K562 (cell line): ENCODE measurements at regions not wholly inside any gene's neighbourhood (a gene's known extent, or its start where the extent isn't known, plus 50 kb on each side); places are given as distances from the start of the nearest gene placed in this dataset.

Source experiments
- ATAC-seq: fragments of 200-7000 bp; cut with Tn5 transposase; 3 replicates; pipeline ENCODE4 v1.9.1; 2020; ENCODE audit warnings: moderate library complexity
- BruUV-seq: library from RNA; stranded (reverse); fragments of 400-500 nt; replicated peaks from 2 replicates; lab custom pipeline; 2021; lab: Mats Ljungman, UMichigan
- CTCF ChIA-PET: fragments of 300-600 bp; formaldehyde crosslinking; extraction: SDS; loops from one replicate; lab custom pipeline; 2021; ENCODE audit warnings: low intra/inter-chr PET ratio; lab: Yijun Ruan, JAX
- POLR2A ChIA-PET: fragments of 300-600, 350-650 bp; sonication (Branson Sonifier 250); formaldehyde crosslinking; extraction: SDS; loops from one replicate; lab custom pipeline; 2021; ENCODE audit warnings: antibody characterized with exemption, inconsistent platforms; lab: Yijun Ruan, JAX
- DNase-seq, 4 experiments: peaks; one replicate each; pipeline versions ENCODE4 v3.0.0 to v3.0.0-alpha.2; 2011 to 2018; ENCODE audit warnings: low spot score in 3 of 4, mixed read lengths in 3 of 4; ENCODE audit errors: extremely low read depth in 1 of 4
- FAIRE-seq: peaks from 2 replicates; lab custom pipeline; 2011; peaks lifted over from hg19 to GRCh38; lab: Jason Lieb, UNC
- H2AFZ ChIP-seq: 2 replicates; pipeline ENCODE4 v1.6.0; 2011; ENCODE audit warnings: low read depth, low read length, control low read depth, inconsistent platforms
- H3K27ac ChIP-seq: fragments of 200-600 bp; 3 replicates; pipeline ENCODE4 v1.8.0; 2011; ENCODE audit warnings: low read depth, mild to moderate bottlenecking, control low read depth, inconsistent platforms, low read length, moderate library complexity, mixed read lengths; ENCODE audit errors: extremely low read depth
- H3K27me3 ChIP-seq, 2 experiments: fragments of 300-600 bp in 1 of 2; 2 replicates in 1 of 2; 3 replicates in 1 of 2; pipeline versions ENCODE4 v1.6.0 to v1.8.0; 2011; ENCODE audit warnings: inconsistent platforms in 2 of 2, low read length in 2 of 2, mild to moderate bottlenecking in 1 of 2, mixed read lengths in 1 of 2, moderate library complexity in 1 of 2; ENCODE audit not compliant: control insufficient read depth in 2 of 2, insufficient read depth in 2 of 2
- H3K36me3 ChIP-seq: fragments of 300-600 bp; 3 replicates; pipeline ENCODE4 v1.8.0; 2011; ENCODE audit warnings: mild to moderate bottlenecking, low read length, inconsistent platforms; ENCODE audit not compliant: control insufficient read depth, insufficient read depth
- H3K4me1 ChIP-seq, 2 experiments: fragments of 200-600 bp in 1 of 2; replicated peaks in 1 of 2; 2 replicates in 1 of 2; 3 replicates in 1 of 2; pipeline versions ENCODE4 v1.5.1 to v1.8.0; 2011; ENCODE audit warnings: inconsistent platforms in 2 of 2, low read length in 2 of 2, mild to moderate bottlenecking in 1 of 2, mixed read lengths in 1 of 2, moderate library complexity in 1 of 2; ENCODE audit not compliant: control insufficient read depth in 2 of 2, insufficient read depth in 2 of 2
- H3K4me2 ChIP-seq: 2 replicates; pipeline ENCODE4 v1.6.1; 2011; ENCODE audit warnings: low read length, control low read depth, inconsistent platforms, mixed read lengths; ENCODE audit not compliant: insufficient read depth
- H3K4me3 ChIP-seq: fragments of 200-600 bp; sonication (generic), shearing (Covaris generic); 2 replicates; pipeline ENCODE4 v1.5.1; 2016; ENCODE audit warnings: control low read depth, inconsistent platforms
- H3K79me2 ChIP-seq: fragments of 200-600 bp; 3 replicates; pipeline ENCODE4 v1.8.0; 2011; ENCODE audit warnings: low read length, inconsistent platforms; ENCODE audit not compliant: control insufficient read depth, insufficient read depth
- H3K9ac ChIP-seq, 2 experiments: 2 replicates each; pipeline versions ENCODE4 v1.6.0 to v1.6.1; 2011; ENCODE audit warnings: low read depth in 2 of 2, low read length in 2 of 2, control low read depth in 1 of 2, inconsistent platforms in 1 of 2, mild to moderate bottlenecking in 1 of 2, mixed read lengths in 1 of 2; ENCODE audit not compliant: insufficient read depth in 1 of 2
- H3K9me1 ChIP-seq: one replicate; pipeline ENCODE4 v1.6.0; 2011; ENCODE audit warnings: inconsistent platforms, mild to moderate bottlenecking, low read length, moderate library complexity; ENCODE audit not compliant: control insufficient read depth, insufficient read depth
- H3K9me3 ChIP-seq: replicated peaks from 2 replicates; pipeline ENCODE4 v1.5.1; 2011; ENCODE audit warnings: low read depth, low read length, inconsistent platforms; ENCODE audit not compliant: control insufficient read depth, insufficient read depth
- H4K20me1 ChIP-seq: replicated peaks from 2 replicates; pipeline ENCODE4 v1.6.1; 2011; ENCODE audit warnings: low read length, inconsistent platforms, mixed read lengths; ENCODE audit not compliant: control insufficient read depth, insufficient read depth
- CHD1 ChIP-seq: fragments of 200-600 bp; sonication (generic); IDR thresholded peaks from one replicate; pipeline ENCODE4 v1.6.1; 2012; ENCODE audit warnings: mild to moderate bottlenecking, moderate library complexity, low read length, inconsistent platforms
- HLTF ChIP-seq: fragments of 450-650 bp; IDR thresholded peaks from 2 replicates; pipeline ENCODE4 v1.6.1; 2016
- NUFIP1 ChIP-seq: fragments of 450-650 bp; IDR thresholded peaks from 2 replicates; pipeline ENCODE4 v1.6.1; 2018; ENCODE audit not compliant: partially characterized antibody
- TBL1XR1 ChIP-seq, 2 experiments: IDR thresholded peaks; 2 replicates each; pipeline ENCODE4 v1.6.1; 2012; ENCODE audit warnings: improper control_type of control experiment in 2 of 2, low read length in 2 of 2, mild to moderate bottlenecking in 1 of 2
- ZKSCAN8 ChIP-seq: fragments of 200-800 bp; sonication (Bioruptor generic); IDR thresholded peaks from 2 replicates; pipeline ENCODE4 v1.6.1; 2016; ENCODE audit warnings: missing genetic modification characterization, missing compliant biosample characterization
- ZNF212 ChIP-seq: fragments of 450-650 bp; formaldehyde crosslinking; IDR thresholded peaks from 2 replicates; pipeline ENCODE4 v1.4.0; 2020; ENCODE audit warnings: mild to moderate bottlenecking
- ZNF589 ChIP-seq: fragments of 200-800 bp; sonication (Bioruptor generic); IDR thresholded peaks from 2 replicates; pipeline ENCODE4 v1.6.1; 2016; ENCODE audit warnings: low read depth, missing genetic modification characterization, missing compliant biosample characterization
- WGBS: fragments of 100-300 bp; shearing (Covaris generic); methylation state at CpG from one replicate; pipeline ENCODE4 v1.1.6; 2016; ENCODE audit warnings: low coverage, mixed read lengths; ENCODE audit not compliant: insufficient coverage; ENCODE audit errors: missing lambda C conversion rate; 5-methylcytosine and 5-hydroxymethylcytosine counted together
- in situ Hi-C: fragments of 300-500 bp; cut with MboI; formaldehyde crosslinking; loops from 4 replicates; pipeline ENCODE4 v1.15.0; 2018; ENCODE audit warnings: inconsistent platforms, mixed read lengths
- intact Hi-C: fragments of 100-400 bp; cut with micrococcal nuclease; formaldehyde crosslinking; loops from 2 replicates; pipeline ENCODE4 v1.14.2; 2022
- TF ChIP-seq, protein P1 (sequence below), 2 experiments: fragments of 450-650 bp in 1 of 2; sonication (generic) in 1 of 2; formaldehyde crosslinking in 1 of 2; IDR thresholded peaks; 2 replicates each; pipeline versions ENCODE4 v1.7.1 to v1.9.0; 2016 to 2022; ENCODE audit warnings: inconsistent platforms in 1 of 2, mild to moderate bottlenecking in 1 of 2, missing genetic modification reagents in 1 of 2
- TF ChIP-seq, protein P2 (sequence below): fragments of 250-450 bp; sonication (Bioruptor Pico); IDR thresholded peaks from 2 replicates; pipeline ENCODE4 v1.4.0; 2020

DNA sequence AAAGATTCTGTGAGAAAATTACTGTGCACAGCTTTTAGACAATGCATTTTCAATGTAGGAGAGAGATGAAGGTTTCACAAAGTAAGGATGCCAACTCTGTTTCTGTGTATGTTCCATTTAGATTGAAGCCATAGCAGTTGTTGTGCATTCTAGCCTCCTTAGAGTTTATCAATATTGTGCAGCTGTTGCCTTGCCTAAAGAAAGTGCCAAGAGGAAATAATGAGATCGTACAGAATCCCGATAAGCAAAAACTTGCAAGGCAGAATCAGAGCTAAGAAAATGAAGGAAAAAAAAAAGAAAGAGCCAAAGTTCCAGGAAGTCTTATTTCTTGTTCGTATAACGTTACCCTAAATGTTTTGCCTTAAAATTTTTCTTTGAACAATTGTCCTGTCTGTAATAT, 965.0 kb downstream of the DCDC2C start:
- Histone ChIP-seq H3K4me1 (no peaks in the 10 kb centered on the region), H3K27ac (no peak overlapping the region), H3K36me3 (no peaks in the 10 kb centered on the region), H3K9me3 (no peaks in the 10 kb centered on the region), H3K4me3 (no peak overlapping the region), H3K9ac (no peak overlapping the region), H4K20me1 (no peaks in the 10 kb centered on the region), H3K4me2 (no peak overlapping the region), H2AFZ (no peak overlapping the region), H3K9me1 (no peaks in the 10 kb centered on the region), H3K79me2 (no peaks in the 10 kb centered on the region), H3K27me3 (no peaks in the 10 kb centered on the region)
- CTCF ChIA-PET, result no interaction called here
- no TSS peak for BruUV-seq
- in situ Hi-C loops, result no loop called here
- intact Hi-C loops, result no loop called here
- DNase-seq (no peak), FAIRE-seq (no peak), ATAC-seq (no peak)
- POLR2A ChIA-PET, result no interaction called here
- 3% methylated on average over 4 of the region's 4 CpGs for WGBS
- no peak for TF ChIP-seq ZKSCAN8
- TF ChIP-seq HLTF, result no peak
- TF ChIP-seq, protein P1, sequence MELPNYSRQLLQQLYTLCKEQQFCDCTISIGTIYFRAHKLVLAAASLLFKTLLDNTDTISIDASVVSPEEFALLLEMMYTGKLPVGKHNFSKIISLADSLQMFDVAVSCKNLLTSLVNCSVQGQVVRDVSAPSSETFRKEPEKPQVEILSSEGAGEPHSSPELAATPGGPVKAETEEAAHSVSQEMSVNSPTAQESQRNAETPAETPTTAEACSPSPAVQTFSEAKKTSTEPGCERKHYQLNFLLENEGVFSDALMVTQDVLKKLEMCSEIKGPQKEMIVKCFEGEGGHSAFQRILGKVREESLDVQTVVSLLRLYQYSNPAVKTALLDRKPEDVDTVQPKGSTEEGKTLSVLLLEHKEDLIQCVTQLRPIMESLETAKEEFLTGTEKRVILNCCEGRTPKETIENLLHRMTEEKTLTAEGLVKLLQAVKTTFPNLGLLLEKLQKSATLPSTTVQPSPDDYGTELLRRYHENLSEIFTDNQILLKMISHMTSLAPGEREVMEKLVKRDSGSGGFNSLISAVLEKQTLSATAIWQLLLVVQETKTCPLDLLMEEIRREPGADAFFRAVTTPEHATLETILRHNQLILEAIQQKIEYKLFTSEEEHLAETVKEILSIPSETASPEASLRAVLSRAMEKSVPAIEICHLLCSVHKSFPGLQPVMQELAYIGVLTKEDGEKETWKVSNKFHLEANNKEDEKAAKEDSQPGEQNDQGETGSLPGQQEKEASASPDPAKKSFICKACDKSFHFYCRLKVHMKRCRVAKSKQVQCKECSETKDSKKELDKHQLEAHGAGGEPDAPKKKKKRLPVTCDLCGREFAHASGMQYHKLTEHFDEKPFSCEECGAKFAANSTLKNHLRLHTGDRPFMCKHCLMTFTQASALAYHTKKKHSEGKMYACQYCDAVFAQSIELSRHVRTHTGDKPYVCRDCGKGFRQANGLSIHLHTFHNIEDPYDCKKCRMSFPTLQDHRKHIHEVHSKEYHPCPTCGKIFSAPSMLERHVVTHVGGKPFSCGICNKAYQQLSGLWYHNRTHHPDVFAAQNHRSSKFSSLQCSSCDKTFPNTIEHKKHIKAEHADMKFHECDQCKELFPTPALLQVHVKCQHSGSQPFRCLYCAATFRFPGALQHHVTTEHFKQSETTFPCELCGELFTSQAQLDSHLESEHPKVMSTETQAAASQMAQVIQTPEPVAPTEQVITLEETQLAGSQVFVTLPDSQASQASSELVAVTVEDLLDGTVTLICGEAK (IDR thresholded peaks at IDR 0.05), result no peak
- TF ChIP-seq, protein P1 (CRISPR knock-in tag; IDR thresholded peaks at IDR 0.05), result no peak
- no peak for TF ChIP-seq ZNF212 (CRISPR knock-in tag)
- no peak for TF ChIP-seq CHD1
- no peak for TF ChIP-seq NUFIP1
- TF ChIP-seq TBL1XR1 (IDR thresholded peaks at IDR 0.05; ENCODE audit: low read length in 2 of 2), result no peak
- TF ChIP-seq ZNF589 (CRISPR knock-in tag), result no peak
- TF ChIP-seq, protein P2, sequence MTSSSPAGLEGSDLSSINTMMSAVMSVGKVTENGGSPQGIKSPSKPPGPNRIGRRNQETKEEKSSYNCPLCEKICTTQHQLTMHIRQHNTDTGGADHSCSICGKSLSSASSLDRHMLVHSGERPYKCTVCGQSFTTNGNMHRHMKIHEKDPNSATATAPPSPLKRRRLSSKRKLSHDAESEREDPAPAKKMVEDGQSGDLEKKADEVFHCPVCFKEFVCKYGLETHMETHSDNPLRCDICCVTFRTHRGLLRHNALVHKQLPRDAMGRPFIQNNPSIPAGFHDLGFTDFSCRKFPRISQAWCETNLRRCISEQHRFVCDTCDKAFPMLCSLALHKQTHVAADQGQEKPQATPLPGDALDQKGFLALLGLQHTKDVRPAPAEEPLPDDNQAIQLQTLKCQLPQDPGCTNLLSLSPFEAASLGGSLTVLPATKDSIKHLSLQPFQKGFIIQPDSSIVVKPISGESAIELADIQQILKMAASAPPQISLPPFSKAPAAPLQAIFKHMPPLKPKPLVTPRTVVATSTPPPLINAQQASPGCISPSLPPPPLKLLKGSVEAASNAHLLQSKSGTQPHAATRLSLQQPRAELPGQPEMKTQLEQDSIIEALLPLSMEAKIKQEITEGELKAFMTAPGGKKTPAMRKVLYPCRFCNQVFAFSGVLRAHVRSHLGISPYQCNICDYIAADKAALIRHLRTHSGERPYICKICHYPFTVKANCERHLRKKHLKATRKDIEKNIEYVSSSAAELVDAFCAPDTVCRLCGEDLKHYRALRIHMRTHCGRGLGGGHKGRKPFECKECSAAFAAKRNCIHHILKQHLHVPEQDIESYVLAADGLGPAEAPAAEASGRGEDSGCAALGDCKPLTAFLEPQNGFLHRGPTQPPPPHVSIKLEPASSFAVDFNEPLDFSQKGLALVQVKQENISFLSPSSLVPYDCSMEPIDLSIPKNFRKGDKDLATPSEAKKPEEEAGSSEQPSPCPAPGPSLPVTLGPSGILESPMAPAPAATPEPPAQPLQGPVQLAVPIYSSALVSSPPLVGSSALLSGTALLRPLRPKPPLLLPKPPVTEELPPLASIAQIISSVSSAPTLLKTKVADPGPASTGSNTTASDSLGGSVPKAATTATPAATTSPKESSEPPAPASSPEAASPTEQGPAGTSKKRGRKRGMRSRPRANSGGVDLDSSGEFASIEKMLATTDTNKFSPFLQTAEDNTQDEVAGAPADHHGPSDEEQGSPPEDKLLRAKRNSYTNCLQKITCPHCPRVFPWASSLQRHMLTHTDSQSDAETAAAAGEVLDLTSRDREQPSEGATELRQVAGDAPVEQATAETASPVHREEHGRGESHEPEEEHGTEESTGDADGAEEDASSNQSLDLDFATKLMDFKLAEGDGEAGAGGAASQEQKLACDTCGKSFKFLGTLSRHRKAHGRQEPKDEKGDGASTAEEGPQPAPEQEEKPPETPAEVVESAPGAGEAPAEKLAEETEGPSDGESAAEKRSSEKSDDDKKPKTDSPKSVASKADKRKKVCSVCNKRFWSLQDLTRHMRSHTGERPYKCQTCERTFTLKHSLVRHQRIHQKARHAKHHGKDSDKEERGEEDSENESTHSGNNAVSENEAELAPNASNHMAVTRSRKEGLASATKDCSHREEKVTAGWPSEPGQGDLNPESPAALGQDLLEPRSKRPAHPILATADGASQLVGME (CRISPR knock-in tag), result no peak
